Peyer's patch (tissue), 4 donors: ENCODE measurements at regions not wholly inside any gene's neighbourhood (a gene's known extent, or its start where the extent isn't known, plus 50 kb on each side); places are given as distances from the start of the nearest gene placed in this dataset.
"Not testable (repeated sequence)": the region's sequence is repeated elsewhere in the genome, so short reads cannot be mapped to it uniquely, and the experiment has no call there.

Source experiments
- DNase-seq, 3 donors: peaks; one replicate each; pipeline ENCODE4 v3.0.0-alpha.2; 2017 to 2019
- H3K27ac ChIP-seq, 4 donors: fragments of 200-600 bp; sonication (generic); one replicate each; pipeline ENCODE4 v1.5.1; 2016 to 2019
- H3K27me3 ChIP-seq, 2 donors: fragments of 200-600 bp; sonication (generic); one replicate each; pipeline ENCODE4 v1.5.1; 2019
- H3K36me3 ChIP-seq, 3 donors: fragments of 200-600 bp; sonication (generic); one replicate each; pipeline ENCODE4 v1.5.1; 2016 to 2019
- H3K4me1 ChIP-seq, 4 donors: fragments of 200-600 bp; sonication (generic); one replicate each; pipeline ENCODE4 v1.5.1; 2016 to 2019
- H3K4me3 ChIP-seq, 4 donors: fragments of 200-600 bp; sonication (generic); 1 replicate in 3 of 4; 2 replicates in 1 of 4; pipeline ENCODE4 v1.5.1; 2016 to 2019; ENCODE audit warnings: mild to moderate bottlenecking in 1 of 4
- H3K9me3 ChIP-seq, 4 donors: fragments of 200-600 bp; sonication (generic); one replicate each; pipeline ENCODE4 v1.5.1; 2016 to 2019; ENCODE audit warnings: mild to moderate bottlenecking in 1 of 4
- POLR2A ChIP-seq, 2 donors: fragments of 450-650 bp; IDR thresholded peaks; one replicate each; pipeline ENCODE4 v1.5.1; 2017; ENCODE audit warnings: antibody characterized with exemption in 2 of 2, mild to moderate bottlenecking in 2 of 2, moderate library complexity in 2 of 2
- TF ChIP-seq, protein P1 (sequence below), 6 experiments: fragments of 450-650 bp in 4 of 6; fragments of 200-600 bp in 2 of 6; sonication (generic) in 1 of 6; IDR thresholded peaks; one replicate each; pipeline ENCODE4 v1.5.1; 2017 to 2019; ENCODE audit warnings: antibody characterized with exemption in 6 of 6, mild to moderate bottlenecking in 3 of 6, moderate library complexity in 1 of 6

DNA sequence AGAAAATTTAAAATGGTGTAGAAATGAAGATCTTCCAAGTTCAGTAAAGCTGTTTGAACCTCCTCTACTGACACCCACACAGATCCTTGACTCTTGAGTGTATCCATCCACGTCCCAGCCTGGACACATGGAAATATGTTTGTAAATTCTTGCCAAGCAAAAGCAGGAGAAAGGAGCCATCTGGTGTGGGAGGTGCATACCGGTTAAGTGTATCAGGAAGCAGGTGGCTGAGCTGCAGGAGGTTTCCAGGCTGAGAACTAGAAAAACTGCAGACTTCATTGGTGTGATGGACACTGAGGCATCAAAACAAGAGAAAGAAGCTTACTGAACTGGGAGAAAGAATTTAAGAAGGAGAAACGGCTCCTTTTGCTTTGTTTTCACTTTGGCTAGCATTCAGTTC, 229.9 kb upstream of the GRIK2 start:
- Histone ChIP-seq H3K27me3 (no peaks in the 10 kb centered on the region), H3K27ac (no peak overlapping the region), H3K9me3 (no peaks in the 10 kb centered on the region), H3K4me1 (no peaks in the 10 kb centered on the region), H3K4me3 (no peak overlapping the region), H3K36me3 (no peaks in the 10 kb centered on the region)
- TF ChIP-seq, protein P1, sequence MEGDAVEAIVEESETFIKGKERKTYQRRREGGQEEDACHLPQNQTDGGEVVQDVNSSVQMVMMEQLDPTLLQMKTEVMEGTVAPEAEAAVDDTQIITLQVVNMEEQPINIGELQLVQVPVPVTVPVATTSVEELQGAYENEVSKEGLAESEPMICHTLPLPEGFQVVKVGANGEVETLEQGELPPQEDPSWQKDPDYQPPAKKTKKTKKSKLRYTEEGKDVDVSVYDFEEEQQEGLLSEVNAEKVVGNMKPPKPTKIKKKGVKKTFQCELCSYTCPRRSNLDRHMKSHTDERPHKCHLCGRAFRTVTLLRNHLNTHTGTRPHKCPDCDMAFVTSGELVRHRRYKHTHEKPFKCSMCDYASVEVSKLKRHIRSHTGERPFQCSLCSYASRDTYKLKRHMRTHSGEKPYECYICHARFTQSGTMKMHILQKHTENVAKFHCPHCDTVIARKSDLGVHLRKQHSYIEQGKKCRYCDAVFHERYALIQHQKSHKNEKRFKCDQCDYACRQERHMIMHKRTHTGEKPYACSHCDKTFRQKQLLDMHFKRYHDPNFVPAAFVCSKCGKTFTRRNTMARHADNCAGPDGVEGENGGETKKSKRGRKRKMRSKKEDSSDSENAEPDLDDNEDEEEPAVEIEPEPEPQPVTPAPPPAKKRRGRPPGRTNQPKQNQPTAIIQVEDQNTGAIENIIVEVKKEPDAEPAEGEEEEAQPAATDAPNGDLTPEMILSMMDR (IDR thresholded peaks at IDR 0.05) = no peak
- no peak for TF ChIP-seq POLR2A (IDR thresholded peaks at IDR 0.05)
- DNase-seq = no peak

DNA sequence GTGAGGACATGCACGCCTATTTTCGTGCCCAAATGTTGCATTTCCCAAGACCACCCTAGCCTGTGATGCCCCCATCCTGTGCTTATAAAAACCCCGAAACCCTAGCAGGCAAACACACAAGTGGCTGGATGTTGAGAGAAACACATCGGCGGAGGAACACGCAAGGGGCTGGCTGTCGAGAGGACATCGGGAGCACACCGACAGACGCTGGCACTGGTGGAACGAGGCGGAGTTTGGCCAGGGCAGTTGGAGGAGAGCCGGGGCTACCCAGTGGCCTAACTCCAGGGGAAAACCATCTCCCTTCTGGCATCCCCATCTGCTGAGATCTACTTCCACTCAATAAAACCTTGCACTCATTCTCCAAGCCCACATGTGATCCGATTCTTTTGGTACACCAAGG, 225.9 kb upstream of the GRIK2 start:
- Histone ChIP-seq H3K4me1 (no peaks in the 10 kb centered on the region), H3K9me3 (peaks cover 0 to 8% (median 0%) of the 10 kb centered on the region in 4 donors), H3K4me3 (no peak overlapping the region), H3K36me3 (no peaks in the 10 kb centered on the region), H3K27ac (no peak overlapping the region), H3K27me3 (no peaks in the 10 kb centered on the region)
- TF ChIP-seq, protein P1 (IDR thresholded peaks at IDR 0.05) = no peak
- no peak for TF ChIP-seq POLR2A (IDR thresholded peaks at IDR 0.05)
- no peak for DNase-seq

DNA sequence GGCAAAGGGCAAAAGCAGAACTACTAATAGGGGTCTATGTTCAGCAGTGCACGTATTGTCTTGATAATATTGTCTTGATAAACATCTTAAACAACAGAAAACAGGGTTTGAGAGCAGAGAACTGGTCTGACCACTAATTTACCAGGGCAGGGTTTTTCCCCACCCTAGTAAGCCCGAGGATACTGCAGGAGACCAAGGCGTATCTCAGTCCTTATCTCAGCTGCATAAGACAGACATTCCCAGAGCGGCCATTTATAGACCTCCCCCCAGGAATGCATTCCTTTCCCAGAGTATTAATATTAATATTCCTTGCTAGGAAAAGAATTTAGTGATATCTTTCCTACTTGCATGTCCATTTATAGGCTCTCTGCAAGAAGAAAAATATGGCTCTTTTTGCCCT, 222.5 kb upstream of the GRIK2 start:
- H3K4me3 ChIP-seq, H3K4me1 ChIP-seq, H3K9me3 ChIP-seq, DNase-seq, H3K36me3 ChIP-seq, H3K27me3 ChIP-seq, H3K27ac ChIP-seq: not testable (repeated sequence)

DNA sequence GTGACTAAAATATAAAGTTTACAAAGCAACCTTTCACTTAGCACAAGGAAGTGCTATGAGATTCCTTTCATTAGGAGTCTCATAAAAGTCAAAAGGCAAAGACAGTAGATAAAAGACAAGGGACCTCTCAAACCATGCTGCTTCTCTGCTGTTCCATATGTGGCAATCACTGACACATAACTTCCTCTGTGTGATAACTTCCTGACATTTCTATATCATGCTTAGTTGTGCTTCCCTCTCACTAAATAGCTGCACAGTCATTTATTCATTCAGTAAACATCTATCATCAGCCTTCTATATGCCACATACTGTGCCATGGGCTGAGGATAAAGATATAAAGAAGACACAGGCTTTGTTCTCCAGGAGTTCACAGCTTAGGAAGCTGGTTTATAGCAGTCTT, 214.8 kb upstream of the GRIK2 start:
- no peaks in the 10 kb centered on the region for H3K27me3 ChIP-seq
- H3K4me1 ChIP-seq = no peaks in the 10 kb centered on the region
- TF ChIP-seq, protein P1 (IDR thresholded peaks at IDR 0.05) = no peak
- no peak for TF ChIP-seq POLR2A (IDR thresholded peaks at IDR 0.05)
- no peaks in the 10 kb centered on the region for H3K36me3 ChIP-seq
- DNase-seq = no peak
- no peak overlapping the region for H3K4me3 ChIP-seq
- H3K9me3 ChIP-seq = no peaks in the 10 kb centered on the region
- H3K27ac ChIP-seq = no peak overlapping the region

DNA sequence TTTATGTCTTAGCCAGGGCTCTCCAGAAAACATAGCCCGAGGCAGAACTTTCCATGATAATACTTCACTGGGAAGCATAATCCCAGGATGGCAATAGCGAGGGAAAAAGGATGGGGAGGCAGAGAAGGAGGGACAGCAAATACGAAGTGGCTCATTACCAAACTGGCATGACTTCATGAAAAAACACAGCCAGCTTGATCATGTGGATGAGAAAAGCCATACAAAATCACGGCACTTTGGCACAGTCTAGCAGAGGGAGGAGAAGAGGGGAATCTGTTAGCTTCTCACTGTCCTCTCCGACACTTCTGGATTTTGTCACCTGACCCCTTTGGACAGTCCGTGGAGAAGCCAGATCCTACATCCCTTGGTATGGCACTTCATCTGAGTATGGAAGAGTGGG, 212.5 kb upstream of the GRIK2 start:
- Histone ChIP-seq H3K27me3 (no peaks in the 10 kb centered on the region), H3K36me3 (no peaks in the 10 kb centered on the region), H3K27ac (no peak overlapping the region), H3K4me1 (no peaks in the 10 kb centered on the region), H3K4me3 (no peak overlapping the region), H3K9me3 (no peaks in the 10 kb centered on the region)
- DNase-seq = no peak
- no peak for TF ChIP-seq POLR2A (IDR thresholded peaks at IDR 0.05)
- TF ChIP-seq, protein P1 (IDR thresholded peaks at IDR 0.05) = no peak

DNA sequence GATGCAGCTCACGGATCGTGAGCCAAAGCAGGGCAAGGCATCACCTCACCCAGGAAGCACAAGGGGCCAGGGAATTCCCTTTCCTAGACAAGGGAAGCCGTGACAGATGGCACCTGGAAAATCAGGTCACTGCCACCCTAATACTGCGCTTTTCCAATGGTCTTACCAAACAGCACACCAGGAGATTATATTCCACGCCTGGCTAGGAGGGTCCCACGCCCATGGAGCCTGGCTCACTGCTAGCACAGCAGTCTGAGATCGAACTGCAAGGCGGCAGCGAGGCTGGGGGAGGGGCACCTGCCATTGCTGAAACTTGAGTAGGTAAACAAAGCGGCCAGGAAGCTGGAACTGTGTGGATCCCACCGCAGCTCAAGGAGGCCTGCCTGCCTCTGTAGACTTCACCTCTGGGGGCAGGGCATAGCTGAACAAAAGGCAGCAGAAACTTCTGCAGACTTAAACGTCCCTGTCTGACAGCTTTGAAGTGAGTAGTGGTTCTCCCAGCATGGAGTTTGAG, 205.2 kb upstream of the GRIK2 start:
- H3K27me3 ChIP-seq, H3K4me1 ChIP-seq, H3K4me3 ChIP-seq, DNase-seq, H3K9me3 ChIP-seq, H3K36me3 ChIP-seq, H3K27ac ChIP-seq: not testable (repeated sequence)

DNA sequence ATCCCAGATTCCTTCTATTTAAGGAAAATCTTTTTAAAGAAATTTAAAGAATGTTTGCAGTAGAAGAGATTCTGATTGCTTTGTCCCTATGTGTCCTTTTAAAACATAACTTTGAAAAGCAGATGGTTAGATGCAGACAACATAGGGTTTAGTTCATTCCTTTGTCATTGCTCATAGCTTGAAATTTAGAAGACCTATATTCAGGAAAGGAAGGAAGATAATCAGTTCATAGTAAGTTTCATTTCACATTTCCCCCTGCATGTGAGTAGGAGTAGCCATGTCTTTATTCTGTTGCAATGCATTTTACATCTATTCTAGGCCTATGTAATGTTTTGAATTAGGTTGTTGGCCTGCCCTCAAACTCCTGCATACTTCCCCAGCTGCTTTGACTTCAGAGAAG, 197.9 kb upstream of the GRIK2 start:
- no peaks in the 10 kb centered on the region for H3K9me3 ChIP-seq
- H3K36me3 ChIP-seq = no peaks in the 10 kb centered on the region
- no peak for DNase-seq
- H3K4me3 ChIP-seq = no peak overlapping the region
- H3K4me1 ChIP-seq = no peaks in the 10 kb centered on the region
- TF ChIP-seq, protein P1 (IDR thresholded peaks at IDR 0.05) = no peak
- no peak for TF ChIP-seq POLR2A (IDR thresholded peaks at IDR 0.05)
- no peak overlapping the region for H3K27ac ChIP-seq
- no peaks in the 10 kb centered on the region for H3K27me3 ChIP-seq
